LoVo (cell line): ENCODE measurements at regions not wholly inside any gene's neighbourhood (a gene's known extent, or its start where the extent isn't known, plus 50 kb on each side); places are given as distances from the start of the nearest gene placed in this dataset.
"Not testable (repeated sequence)": the region's sequence is repeated elsewhere in the genome, so short reads cannot be mapped to it uniquely, and the experiment has no call there.

ENCODE experiments used
- DNase-seq: peaks from one replicate; pipeline ENCODE4 v3.0.0-alpha.2; 2016; ENCODE audit warnings: low spot score

GRCh38 chr13:50747737-50748350, 95.6 kb downstream of the DLEU7 start:
- DNase-seq, result no peak

DNA sequence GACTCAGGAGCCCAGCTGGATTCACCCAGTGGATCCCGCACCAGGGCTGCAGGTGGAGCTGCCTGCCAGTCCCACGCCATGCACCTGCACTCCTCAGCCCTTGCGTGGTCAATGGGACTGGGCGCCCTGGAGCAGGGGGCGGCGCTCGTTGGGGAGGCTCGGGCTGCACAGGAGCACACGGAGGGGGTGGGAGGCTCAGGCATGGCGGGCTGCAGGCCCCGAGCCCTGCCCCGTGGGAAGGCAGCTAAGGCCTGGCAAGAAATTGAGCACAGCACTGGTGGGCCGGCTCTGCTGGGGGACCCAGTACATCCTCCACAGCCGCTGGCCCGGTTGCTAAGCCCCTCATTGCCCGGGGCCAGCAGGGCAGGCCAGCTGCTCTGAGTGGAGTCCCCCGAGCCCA, 90.3 kb downstream of the DLEU7 start:
- not testable (repeated sequence) for DNase-seq

- DNase-seq, result peak; percentile 4
Measured at GRCh38 chr13:50755862-50756685, 87.4 kb downstream of the DLEU7 start.

DNA sequence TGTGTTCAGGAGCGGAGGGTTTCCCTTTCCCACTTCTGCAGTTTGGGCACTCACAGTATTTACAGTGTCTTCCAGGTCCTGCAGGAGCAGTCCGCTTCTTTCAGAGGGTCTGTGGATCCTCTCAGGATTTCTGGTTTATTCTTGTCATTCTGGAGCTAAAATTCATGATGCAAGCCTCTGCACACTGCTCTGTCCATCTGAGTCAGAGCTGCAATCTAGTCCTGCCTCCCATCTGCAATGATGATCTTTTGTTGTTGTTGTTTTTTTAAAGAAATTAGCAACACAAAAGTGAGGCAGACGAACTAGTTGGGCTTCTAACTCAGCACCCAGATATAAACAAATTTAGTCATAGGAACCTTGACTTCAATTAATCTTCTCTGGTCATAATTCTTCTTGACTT, 86.5 kb downstream of the DLEU7 start:
- no peak for DNase-seq

- no peak for DNase-seq
Measured at GRCh38 chr13:50758796-50759195, 84.7 kb downstream of the DLEU7 start.

DNA sequence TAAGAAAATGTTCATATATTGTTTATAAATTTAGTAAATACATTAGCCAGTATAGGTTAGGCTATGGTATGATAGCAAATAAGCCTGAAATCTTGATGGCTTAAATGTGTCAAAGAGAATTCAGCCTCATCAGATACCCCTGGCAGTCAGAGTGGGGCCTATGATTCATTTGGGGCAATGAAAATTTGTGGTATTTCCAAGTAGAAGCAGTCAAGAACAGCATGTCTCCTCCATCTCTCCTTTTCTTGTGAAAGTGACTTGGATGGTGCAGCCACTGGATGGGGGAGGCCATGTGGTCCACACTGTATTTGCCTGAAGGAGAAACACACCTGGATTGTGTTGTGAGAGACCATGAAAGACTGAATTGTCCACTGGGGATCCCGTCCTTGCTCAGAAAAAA, 82.7 kb downstream of the DLEU7 start:
- no peak for DNase-seq

DNA sequence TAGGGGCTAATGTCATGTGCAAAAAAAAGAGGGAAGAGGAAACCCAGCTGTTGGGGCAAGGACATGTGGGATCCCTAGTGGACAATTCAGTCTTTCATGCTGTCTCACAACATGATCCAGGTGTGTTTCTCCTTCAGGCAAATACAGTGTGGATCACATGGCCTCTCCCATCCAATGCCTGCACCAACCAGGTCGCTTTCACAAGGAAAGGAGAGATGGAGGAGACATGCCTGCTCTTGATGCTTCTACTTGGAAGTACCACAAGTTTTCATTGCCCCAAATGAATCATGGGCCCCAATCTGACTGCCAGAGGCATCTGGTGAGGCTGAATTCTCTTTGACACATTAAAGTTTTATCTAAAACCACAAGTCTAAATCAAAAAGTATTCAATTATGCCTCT, 82.1 kb downstream of the DLEU7 start:
- DNase-seq, result no peak

- DNase-seq, result no peak
Measured at GRCh38 chr13:50762969-50763567, 80.4 kb downstream of the DLEU7 start.

- DNase-seq, result no peak
Measured at GRCh38 chr13:50766013-50766412, 77.5 kb downstream of the DLEU7 start.

GRCh38 chr13:50766695-50767094, 76.8 kb downstream of the DLEU7 start:
- no peak for DNase-seq

- not testable (repeated sequence) for DNase-seq
Measured at GRCh38 chr13:50772881-50773280, 70.6 kb downstream of the DLEU7 start.
